Effector memory CD8-positive, alpha-beta T cell (primary cell): ENCODE measurements at regions not wholly inside any gene's neighbourhood (a gene's known extent, or its start where the extent isn't known, plus 50 kb on each side); places are given as distances from the start of the nearest gene placed in this dataset.

Source experiments
- ATAC-seq: fragments of 150-1000 bp; cut with Tn5 transposase; replicated peaks from 2 replicates; pipeline ENCODE4 v1.10.0; 2021; ENCODE audit warnings: mild to moderate bottlenecking, moderate library complexity
- DNase-seq, 3 experiments: peaks; one replicate each; pipeline ENCODE4 v3.0.0; 2021
- H3K27ac Mint-ChIP-seq, 2 donors: one replicate each; pipeline ENCODE4 v1.8.0; 2022; ENCODE audit warnings: mild to moderate bottlenecking in 2 of 2, mixed read lengths in 2 of 2, moderate library complexity in 2 of 2
- H3K27me3 Mint-ChIP-seq, 2 donors: one replicate each; pipeline ENCODE4 v1.8.0; 2022; ENCODE audit warnings: mixed read lengths in 2 of 2
- H3K36me3 Mint-ChIP-seq: one replicate; pipeline ENCODE4 v1.8.0; 2022; ENCODE audit warnings: mild to moderate bottlenecking, moderate library complexity, mixed read lengths; ENCODE audit not compliant: insufficient read depth
- H3K4me1 Mint-ChIP-seq, 2 donors: one replicate each; pipeline ENCODE4 v1.8.0; 2022; ENCODE audit warnings: low read depth in 2 of 2, mixed read lengths in 2 of 2
- H3K4me3 Mint-ChIP-seq, 2 donors: one replicate each; pipeline ENCODE4 v1.8.0; 2022; ENCODE audit warnings: mild to moderate bottlenecking in 2 of 2, mixed read lengths in 2 of 2, moderate library complexity in 2 of 2
- H3K9me3 Mint-ChIP-seq, 2 donors: one replicate each; pipeline ENCODE4 v1.8.0; 2022; ENCODE audit warnings: mixed read lengths in 2 of 2

DNA sequence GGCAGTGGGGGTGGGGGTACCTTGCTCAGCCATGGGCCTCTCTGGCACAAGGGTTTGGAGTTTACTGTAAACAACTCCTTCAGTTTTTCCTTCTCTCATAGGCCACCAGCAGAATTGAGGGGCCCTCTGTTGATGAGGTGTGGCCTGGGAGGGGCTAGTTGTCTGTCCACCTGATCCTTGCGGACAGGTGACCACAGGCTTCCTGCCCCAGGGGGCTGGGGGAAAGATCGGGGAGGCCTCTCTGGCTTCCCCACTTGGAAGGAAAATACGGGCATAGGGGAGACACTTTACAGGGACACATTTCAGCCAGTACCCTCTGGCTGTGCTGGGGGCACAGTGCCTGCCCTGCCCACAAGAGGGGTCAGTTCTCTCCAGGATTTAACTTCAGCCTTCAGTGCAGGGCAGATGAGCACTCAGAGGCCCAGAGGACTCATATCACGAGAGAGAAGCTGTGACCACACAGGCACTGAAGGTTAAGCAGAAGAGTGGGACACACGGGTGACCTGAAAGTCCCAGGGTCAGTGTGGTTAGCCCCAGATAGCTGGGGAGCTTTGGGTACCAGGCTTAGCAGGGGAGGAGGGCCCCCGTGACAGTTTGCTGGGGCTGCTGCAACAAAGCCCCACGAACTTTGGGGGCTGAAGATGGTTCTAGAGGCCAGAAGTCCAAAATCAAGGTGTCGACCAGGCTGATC is 245.9 kb downstream of the SEC14L1 start:
- H3K9me3 Mint-ChIP-seq: no peaks in the 10 kb centered on the region
- peaks cover 77% of the 10 kb centered on the region in 2 donors for H3K4me1 Mint-ChIP-seq
- H3K4me3 Mint-ChIP-seq: peak overlapping the region; percentile 50 to 77
- peaks cover 37% of the 10 kb centered on the region for H3K36me3 Mint-ChIP-seq
- DNase-seq (no peak), ATAC-seq (no peak)
- H3K27me3 Mint-ChIP-seq: no peaks in the 10 kb centered on the region
- H3K27ac Mint-ChIP-seq: peak overlapping the region; percentile 94

DNA sequence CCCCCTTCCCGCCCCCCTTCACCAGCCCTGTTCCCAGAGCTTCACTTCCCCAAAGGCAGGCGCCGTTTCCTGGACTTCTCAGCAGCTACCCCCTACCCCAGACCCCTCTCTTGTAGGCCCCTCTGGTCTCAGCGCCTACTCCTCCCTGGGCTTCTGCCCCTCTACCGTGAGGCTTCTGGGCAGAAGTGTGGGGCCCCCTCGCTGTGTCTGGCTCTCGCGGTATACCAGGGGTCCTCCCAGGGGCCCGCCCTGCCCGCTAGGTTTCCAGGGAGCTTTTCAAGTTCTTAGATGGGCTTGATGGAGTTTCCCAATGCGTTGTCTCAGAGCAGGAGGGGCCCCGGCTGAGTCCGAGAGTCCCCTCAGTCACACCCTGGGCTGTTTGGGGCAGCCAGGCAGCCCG is 247.1 kb downstream of the SEC14L1 start:
- H3K27ac Mint-ChIP-seq: peak overlapping the region; percentile 94
- peaks cover 32% of the 10 kb centered on the region for H3K36me3 Mint-ChIP-seq
- DNase-seq (no peak), ATAC-seq (no peak)
- no peaks in the 10 kb centered on the region for H3K27me3 Mint-ChIP-seq
- H3K4me3 Mint-ChIP-seq: peak overlapping the region; percentile 81 to 84
- H3K9me3 Mint-ChIP-seq: no peaks in the 10 kb centered on the region
- H3K4me1 Mint-ChIP-seq: peaks cover 74 to 75% of the 10 kb centered on the region in 2 donors

DNA sequence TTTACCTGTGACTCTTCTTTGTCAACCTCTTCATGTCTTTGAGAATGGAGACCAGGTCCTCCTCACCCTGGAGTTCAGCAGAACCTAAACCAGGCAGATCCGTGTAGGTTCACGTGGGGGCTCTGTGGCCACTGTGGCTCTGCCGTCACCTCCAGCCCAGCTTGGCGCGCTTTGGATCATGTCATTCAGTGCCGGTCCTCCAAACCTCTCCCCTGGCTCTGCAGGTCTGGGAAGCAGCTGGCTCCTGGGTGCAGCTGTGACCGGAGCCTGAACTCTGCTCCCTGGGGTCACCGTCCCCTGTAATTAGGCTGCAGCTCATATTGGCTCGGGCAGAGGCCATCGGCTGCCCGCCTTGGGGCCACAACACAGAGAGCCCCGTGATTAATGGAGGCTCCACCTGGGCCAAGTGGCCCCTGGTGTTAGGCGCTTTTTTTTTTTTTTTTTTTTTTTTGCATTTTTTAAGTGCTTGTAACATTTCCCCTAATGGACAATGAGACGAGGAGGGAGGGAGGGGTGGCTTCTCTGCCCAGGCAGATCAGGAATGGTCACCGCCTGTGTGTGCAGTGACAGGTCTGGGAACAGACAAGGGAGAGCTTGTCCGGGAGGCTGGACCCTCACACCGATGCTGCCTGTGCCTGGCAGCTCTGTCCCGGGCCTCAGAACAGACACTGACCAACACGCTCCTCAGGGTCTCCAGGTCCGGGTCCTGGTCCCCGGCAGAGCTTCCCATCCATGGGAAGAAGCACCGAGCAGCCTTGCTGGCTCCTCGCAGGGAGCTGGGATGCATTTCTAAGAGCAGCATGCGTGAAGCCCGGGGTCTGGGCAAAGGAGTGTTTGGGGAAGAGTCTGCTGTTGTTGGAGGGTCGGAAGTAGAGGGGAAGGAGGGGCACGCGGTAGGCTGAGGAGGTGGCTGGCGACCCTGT is 247.9 kb downstream of the SEC14L1 start:
- DNase-seq (no peak), ATAC-seq (no peak)
- Mint-ChIP-seq H3K27me3 (no peaks in the 10 kb centered on the region), H3K9me3 (no peaks in the 10 kb centered on the region), H3K27ac (peak overlapping the region; percentile 94), H3K36me3 (peaks cover 36% of the 10 kb centered on the region), H3K4me1 (peaks cover 71 to 72% of the 10 kb centered on the region in 2 donors), H3K4me3 (peak overlapping the region; percentile 81 to 84)

DNA sequence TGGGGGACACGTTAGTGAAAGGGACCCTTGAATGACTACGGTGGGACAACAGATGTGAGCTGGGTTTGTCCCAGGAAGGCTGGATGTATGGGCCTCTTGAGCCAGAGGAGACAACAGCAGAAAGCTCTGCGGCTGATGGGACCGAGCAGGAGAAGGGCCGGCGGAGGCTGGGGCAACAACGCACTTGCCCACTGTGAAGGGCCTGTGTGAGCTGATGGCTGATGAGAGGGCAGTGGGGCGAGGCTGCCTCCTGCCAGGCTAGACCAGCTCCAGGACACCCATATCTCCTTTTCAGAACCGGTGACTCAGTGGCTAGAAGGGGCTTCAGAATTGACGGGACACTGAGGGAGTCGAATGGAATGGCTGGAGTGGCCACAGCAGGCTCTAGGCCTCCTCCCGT is 250.1 kb downstream of the SEC14L1 start:
- DNase-seq (no peak), ATAC-seq (no peak)
- Mint-ChIP-seq H3K4me1 (peaks cover 72 to 77% of the 10 kb centered on the region in 2 donors), H3K27me3 (no peaks in the 10 kb centered on the region), H3K9me3 (no peaks in the 10 kb centered on the region), H3K27ac (peak overlapping the region; percentile 82 to 94), H3K4me3 (peak overlapping the region; percentile 70 to 81), H3K36me3 (peaks cover 36% of the 10 kb centered on the region)

DNA sequence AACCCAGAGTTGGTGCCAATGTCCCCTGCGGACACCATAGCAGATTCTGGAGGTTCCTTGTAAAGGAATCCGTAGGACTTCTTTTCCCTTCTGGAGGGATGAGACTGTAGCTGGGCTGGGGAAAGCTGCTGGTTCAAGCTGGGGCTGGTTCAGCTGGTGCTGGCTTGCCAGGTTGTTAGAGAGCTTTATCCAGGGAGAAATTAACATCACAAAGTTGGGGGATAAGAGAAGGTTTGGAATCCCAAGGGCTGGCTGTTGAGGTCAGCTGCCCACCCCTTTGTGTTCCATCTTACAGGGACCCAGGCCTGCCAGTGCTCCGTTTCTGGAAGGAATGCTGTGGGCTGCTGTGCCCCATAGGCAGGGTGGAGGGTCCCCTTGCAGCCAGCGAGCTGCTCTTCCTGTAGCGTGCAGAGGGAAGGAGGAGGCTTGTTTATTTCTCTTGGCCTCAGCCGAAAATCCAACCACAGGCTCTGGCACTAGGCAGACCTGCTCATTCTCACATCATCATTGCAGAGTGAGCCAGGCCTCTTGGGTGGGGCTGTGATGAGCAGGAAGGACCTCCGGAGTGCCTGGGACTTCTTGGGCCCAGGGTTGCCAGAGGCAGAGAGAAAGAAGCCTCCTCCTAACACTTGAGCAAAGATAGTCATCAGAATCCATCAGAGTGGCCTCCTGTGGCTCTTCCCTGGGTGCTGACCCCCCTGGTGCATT is 251.1 kb downstream of the SEC14L1 start:
- Mint-ChIP-seq H3K27ac (peak overlapping the region; percentile 79 to 82), H3K36me3 (peaks cover 32% of the 10 kb centered on the region), H3K4me3 (peak overlapping the region; percentile 33 to 70), H3K27me3 (no peaks in the 10 kb centered on the region), H3K9me3 (no peaks in the 10 kb centered on the region), H3K4me1 (peaks cover 72 to 74% of the 10 kb centered on the region in 2 donors)
- ATAC-seq (peak; percentile 25), DNase-seq (peak in 1 of 3 experiments; percentile 24)

DNA sequence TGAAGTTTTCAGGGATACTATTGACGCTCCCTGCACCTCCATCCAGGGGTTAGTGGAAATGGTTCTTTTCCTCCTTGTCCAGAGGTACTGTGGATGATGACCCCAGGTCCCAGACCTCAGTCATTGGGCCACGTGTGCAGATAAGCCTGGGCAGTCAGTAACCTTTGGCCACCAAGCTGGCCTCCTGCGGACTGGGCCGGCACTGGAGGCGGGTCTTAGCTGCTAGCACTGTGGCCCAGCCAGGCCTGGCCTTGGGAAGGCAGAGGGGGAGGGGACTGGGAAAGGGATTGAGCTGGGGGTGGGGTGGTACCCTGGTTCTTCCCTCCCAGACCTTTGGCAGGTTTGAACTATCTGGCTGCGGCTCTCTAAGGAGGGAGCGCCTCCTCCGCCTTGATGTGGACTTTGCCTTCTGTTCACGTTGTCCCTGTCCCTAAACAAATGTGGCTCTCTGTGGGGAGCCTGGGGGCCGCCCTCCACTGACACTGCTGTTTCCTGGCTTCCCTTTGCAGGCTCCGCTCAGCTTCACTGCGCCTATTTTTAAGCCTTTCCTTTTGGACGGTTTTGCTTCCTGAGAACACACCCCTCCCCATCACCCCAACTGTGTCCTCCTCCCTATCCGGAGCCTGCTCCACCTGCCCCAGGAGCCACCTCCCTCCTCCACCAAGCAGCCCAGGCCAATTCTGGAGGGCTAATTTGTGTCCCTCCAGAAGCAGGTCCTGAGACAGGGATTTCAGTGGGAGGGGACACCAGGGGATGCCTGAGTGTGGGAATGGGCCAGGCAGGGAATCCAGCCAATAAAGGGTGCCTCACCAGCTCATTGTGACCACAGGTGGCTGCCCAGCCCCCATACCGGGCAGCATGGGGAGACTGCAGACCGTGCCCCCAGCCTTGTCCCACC is 251.9 kb downstream of the SEC14L1 start:
- DNase-seq: no peak
- Mint-ChIP-seq H3K27ac (peak overlapping the region; percentile 82 to 85), H3K4me1 (peaks cover 71% of the 10 kb centered on the region in 2 donors), H3K27me3 (no peaks in the 10 kb centered on the region), H3K9me3 (no peaks in the 10 kb centered on the region), H3K4me3 (peak overlapping the region; percentile 33 to 70), H3K36me3 (peaks cover 29% of the 10 kb centered on the region)
- ATAC-seq: no peak

DNA sequence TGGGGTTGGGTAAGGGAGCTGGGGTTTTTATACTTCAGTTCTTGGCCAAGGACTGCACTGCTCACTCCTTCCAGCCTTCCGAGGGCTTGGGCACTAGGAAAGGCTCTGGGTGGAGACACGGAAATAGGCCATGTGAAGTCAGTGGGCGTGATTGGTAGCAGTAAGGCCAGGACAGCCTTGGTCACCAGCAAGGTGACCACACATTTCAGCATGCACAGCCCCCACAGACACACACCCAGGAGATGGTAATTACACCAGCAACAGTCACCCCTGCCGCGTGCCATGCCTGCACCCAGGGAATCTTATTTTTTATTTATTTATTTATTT is 252.5 kb downstream of the SEC14L1 start:
- Mint-ChIP-seq H3K4me1 (peaks cover 73 to 74% of the 10 kb centered on the region in 2 donors), H3K27ac (peak overlapping the region in 1 of 2 donors; percentile 85), H3K27me3 (no peaks in the 10 kb centered on the region), H3K4me3 (peak overlapping the region in 1 of 2 donors; percentile 10), H3K9me3 (no peaks in the 10 kb centered on the region), H3K36me3 (peaks cover 27% of the 10 kb centered on the region)
- DNase-seq (no peak), ATAC-seq (no peak)

DNA sequence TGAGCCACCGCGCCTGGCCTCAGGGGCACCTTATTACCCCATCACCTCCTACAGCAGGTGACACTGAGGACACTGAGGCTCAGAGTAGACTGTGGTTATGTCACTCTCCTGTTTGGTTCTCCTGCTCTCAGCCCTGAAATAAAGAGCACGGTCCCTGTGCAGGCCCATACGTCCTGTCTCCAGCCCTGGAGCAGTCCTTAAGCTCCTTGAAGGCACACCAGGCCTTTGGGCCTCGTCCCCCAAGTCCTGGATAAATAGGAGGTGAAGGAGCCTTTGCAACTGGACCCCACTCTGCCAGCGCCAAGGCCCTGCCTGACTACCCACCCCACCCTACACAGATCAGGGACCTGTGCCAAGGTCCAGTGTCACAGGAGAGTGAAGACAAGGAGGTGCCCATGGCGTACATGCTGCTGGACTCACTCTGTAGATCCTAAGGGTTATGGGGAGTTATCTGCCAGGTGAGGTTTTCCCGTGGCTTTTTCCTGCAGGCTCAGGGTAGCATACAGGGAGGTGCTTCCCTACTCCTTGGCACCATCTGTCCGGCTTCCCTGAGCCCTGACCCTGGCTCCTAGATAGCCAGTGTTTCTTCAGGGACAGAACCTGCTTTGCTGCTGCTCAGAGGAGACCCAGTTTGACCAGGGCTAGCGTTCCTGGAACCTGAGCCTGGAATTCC is 253.2 kb downstream of the SEC14L1 start:
- Mint-ChIP-seq H3K4me1 (peaks cover 71 to 73% of the 10 kb centered on the region in 2 donors), H3K4me3 (no peak overlapping the region), H3K36me3 (peaks cover 22% of the 10 kb centered on the region)

DNA sequence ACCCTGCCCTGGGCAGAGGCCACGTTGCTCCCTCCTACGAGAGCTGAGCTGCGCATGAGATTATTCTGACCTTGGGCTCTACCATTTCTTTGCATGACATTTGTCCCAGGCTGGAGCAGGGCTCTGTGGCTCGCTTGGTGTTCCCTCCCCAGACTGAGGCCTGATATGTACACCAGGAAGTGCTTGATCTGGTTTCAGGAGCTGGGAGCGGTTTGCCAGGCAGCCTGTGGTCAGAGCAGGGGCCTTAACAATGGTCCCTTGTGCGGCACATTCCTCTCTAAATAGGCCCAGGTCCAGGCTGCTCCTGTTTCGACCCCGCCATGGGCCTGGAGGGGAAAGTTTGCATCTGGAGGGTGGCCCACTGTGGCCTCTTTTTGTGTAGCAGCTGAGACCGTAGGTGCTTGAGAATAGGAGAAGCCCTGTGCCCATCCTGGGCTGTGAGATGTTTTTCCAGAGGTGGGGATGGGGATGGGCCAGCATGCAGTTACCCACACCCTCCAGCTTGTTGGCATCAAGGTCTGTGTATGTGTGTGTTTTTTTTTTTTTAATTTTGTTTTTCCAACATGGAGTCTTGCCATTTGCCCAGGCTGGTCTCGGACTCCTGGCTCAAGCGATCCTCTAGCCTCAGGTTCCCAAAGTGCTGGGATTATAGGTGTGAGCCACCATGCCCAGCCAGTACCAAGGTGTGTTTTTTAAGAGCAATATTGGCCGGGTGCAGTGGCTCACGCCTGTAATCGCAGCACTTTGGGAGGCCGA is 253.9 kb downstream of the SEC14L1 start:
- no peak for ATAC-seq
- Mint-ChIP-seq H3K27me3 (no peaks in the 10 kb centered on the region), H3K36me3 (peaks cover 17% of the 10 kb centered on the region), H3K9me3 (no peaks in the 10 kb centered on the region), H3K4me3 (no peak overlapping the region), H3K27ac (peak overlapping the region; percentile 44 to 83), H3K4me1 (peaks cover 67 to 73% of the 10 kb centered on the region in 2 donors)
- DNase-seq: no peak

More for the DNA sequence above, 253.2 kb downstream of the SEC14L1 start:
- Mint-ChIP-seq H3K27ac (peak overlapping the region; percentile 44 to 83), H3K9me3 (no peaks in the 10 kb centered on the region), H3K27me3 (no peaks in the 10 kb centered on the region)
- no peak for ATAC-seq
- DNase-seq: no peak

DNA sequence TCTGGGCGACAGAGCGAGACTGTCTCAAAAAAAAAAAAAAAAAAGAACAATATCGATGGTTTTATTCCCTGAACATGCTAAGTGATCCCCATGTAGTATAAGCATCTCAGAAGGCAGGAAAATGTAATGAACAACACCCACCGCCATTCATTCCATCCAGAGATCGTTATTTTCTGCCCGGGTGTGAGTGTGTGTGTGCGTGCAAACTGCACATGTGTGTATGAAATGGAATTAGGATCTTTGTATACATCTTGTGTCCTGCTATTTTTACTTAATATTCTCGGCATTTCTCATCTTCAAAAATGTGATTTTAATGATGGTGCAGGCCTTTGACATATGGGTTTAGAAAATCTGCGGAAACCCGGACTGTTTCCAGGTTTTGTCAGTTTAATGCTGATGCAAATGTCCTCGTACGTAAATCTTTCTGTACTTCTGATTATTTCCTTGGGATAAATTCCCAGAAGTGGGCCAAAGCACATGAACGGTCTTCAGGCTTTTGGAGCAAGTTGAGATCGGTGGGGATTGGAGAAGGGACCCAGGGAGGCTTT is 254.8 kb downstream of the SEC14L1 start:
- Mint-ChIP-seq H3K9me3 (no peaks in the 10 kb centered on the region), H3K27me3 (no peaks in the 10 kb centered on the region), H3K4me3 (no peak overlapping the region), H3K36me3 (peaks cover 15% of the 10 kb centered on the region), H3K27ac (peak overlapping the region in 1 of 2 donors; percentile 81), H3K4me1 (peaks cover 71 to 76% of the 10 kb centered on the region in 2 donors)
- ATAC-seq (no peak), DNase-seq (no peak)

DNA sequence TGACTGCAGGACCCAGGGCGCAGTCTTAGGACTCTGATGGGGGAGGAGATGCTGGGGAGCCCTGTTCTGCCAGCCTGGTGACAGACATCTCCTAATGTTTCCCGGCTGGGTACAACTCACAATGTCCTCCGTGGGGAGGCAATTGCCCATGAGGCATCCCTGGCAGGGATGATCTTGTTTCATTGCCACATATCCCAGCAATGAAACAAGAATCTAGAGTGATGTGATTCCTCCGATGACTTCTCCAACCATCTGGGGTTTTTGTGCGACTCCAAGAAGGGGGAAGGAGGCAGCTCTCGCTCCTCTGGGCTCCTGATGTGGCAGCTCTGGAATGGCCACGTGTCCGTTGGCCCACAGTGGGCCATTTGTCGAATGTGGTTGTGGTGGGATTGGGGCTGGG is 255.8 kb downstream of the SEC14L1 start:
- no peak for ATAC-seq
- H3K4me1 Mint-ChIP-seq: peaks cover 68 to 74% of the 10 kb centered on the region in 2 donors
- H3K27me3 Mint-ChIP-seq: no peaks in the 10 kb centered on the region
- H3K27ac Mint-ChIP-seq: peak overlapping the region in 1 of 2 donors; percentile 81
- H3K4me3 Mint-ChIP-seq: no peak overlapping the region
- peaks cover 22% of the 10 kb centered on the region for H3K36me3 Mint-ChIP-seq
- H3K9me3 Mint-ChIP-seq: no peaks in the 10 kb centered on the region
- DNase-seq: no peak
